Skin of body (tissue), 1 donor: ENCODE measurements at regions not wholly inside any gene's neighbourhood (a gene's known extent, or its start where the extent isn't known, plus 50 kb on each side); places are given as distances from the start of the nearest gene placed in this dataset.
A peak's percentile ranks its signal among the peaks of the same experiment; 100 is the strongest.

Source experiments
- DNase-seq: peaks from one replicate; lab custom pipeline; 2025; lab: John Stamatoyannopoulos, UW

DNA sequence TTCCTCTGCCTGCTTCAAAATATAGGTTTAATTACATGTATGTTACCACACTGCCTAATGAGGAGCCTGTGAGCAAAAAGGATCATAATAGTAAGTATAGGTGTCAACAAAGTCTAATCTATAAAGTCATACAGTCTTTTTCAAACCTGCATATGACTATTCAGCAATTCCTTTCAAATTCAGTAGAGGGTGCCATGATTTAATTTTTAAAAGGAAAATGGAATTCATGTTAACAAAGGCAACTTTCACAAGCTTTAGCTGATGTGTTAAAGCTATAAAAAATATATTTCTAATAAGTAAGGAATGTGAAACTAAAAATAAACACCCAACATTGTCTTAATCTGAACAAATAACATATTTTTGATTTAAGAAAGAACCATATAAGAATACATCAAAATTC lies 52.1 kb downstream of the MPP7 start:
- DNase-seq: peak; percentile 47

DNA sequence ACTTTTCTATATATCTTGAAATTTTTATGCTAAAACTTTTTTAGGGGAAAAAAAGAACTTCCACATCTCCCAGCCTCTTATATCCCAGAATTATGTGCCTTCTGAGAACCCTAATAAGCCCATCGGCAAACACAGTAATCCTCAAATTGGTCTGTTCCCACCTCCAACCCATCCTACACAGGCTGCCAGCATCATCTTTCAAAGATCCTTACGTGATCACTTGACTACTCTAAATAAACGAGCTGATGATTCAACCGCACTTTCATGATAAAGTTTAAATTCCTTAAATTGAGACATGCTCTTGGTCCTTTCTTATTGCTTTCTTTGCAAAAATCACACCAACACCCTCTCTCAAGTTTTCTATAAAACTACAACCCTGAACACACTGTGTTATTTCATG lies 52.5 kb downstream of the MPP7 start:
- no peak for DNase-seq

DNA sequence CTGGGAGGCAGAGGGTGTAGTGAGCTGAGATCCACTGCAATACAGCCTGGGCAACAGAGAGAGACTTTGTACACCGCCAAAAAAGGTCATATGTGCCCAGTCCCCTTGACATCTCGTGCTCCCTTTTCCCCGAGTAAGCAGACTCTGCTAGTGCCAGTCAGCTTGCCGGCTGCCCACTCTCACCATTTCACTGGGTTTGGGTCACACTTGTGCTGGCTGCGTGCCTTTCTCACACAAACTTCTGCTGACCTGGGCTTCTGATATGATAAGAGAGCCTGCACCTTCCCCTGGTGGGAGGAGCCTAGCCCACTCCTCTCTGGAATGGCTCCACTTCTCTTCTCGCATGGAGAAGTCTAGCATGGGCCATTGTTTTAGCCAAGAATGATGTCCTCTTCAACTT lies 53.4 kb downstream of the MPP7 start:
- no peak for DNase-seq

DNA sequence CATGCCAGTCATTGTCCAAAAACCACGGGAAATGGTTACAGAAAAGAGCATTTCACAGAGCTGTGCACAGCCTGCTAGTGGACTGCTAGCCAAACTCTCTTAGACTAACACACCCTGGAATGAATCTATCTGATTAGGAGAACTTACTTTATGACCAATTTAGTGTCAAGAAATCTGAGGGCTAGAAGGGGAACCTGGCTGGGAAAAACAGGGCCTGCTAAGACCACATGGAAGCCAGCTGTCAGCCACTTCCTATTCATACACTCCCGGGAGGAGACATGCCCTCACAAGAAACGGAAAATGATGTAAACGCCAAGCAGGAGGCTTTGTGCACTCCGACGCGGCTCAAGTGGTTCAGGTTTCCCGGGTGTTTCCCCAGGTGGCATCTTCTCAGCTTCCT lies 54.8 kb downstream of the MPP7 start:
- peak; percentile 42 for DNase-seq

DNA sequence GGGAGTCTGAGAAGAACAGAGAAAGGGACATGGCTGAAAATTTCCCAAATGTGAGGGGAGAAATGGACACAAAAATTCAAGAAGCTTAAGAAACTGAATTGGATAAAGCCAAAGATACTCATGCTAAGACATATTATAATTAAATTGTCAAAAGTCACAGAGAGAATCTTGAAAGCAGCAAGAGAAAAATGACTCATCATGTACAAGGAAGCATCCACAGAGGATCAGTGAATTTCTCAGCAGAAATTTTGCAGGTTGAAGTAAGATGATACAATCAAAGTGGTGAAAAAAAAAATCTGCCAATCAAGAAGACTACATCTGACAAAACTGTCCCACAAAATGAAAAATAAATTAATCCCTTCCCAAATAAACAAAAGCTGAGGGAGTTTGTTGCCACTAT lies 56.8 kb downstream of the MPP7 start:
- no peak for DNase-seq

DNA sequence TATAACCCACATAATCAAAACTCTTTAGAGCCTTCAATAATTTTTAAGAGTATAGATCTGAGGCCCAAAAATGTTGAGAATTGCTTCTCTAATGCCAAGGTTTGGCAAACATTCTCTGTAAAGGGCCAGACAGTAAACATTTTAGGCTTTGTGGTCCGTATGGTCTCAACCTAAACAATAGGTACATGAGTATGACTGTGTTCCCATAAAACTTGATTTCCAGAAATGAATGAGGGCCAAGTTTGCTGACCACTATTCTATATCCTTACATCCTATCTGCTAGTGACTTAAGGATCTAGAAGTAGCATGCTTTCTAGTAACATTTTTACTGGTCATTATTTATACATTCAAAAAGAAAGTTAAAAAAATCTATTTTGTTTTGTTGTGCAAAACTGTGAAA lies 58.9 kb downstream of the MPP7 start:
- DNase-seq: no peak

DNA sequence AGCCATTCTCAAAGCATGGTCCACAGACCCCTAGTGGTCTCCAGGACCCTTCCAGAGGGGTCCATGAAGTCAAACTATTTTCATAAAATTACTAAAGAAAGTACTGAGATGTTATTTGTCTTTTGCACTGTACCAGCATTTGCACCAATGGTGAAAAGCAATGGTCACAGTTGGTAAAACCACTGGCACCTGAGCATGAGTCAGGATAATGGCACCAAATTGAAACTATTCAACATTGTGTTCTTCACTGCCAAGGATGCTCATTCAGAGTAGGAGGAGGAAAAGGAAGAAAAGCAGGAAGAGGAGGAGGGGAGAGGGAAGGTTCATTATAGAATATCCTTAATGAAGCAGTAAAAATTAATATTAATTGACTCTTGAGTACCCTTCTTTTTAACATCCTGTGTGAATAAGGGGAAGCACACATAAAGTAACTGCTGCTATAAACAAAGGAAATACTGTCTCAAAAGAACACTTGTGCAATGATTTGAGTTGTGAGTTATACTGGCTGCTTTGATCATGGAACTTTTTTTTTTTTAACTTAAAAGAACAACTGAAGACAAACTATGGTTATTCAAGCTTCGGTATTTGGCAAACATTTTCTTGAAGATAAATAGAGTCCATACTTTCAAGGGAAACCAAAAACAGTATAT lies 60.2 kb downstream of the MPP7 start:
- DNase-seq: no peak

DNA sequence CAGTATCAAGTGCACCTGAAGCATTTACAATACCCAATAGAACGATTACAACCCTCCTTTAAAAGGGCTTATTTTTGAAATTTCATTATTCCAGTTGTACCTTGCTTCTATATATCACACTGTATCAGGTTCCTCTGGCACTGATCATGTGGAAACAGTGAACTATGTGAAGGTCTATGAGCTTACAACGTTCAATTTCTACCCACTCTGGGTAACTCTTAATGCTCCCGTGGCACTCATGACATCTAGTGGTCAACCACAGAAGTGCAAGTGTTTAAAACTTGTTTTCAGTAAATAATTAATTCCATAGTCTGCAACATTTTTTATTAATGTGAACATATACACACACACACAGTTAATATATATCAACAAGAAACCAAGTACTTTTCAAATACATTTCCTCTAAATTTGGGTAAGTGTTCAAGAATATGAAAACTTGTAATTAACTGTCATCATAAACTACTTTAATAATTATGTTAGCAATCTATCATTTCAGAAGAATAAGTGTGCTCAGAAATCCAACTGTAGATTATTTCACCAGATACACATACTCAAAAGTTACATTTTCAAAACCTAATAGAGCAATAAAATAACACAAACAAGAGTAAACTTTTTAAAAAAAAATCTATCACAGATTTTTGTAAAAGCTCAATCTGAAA lies 61.0 kb downstream of the MPP7 start:
- DNase-seq: peak; percentile 79

DNA sequence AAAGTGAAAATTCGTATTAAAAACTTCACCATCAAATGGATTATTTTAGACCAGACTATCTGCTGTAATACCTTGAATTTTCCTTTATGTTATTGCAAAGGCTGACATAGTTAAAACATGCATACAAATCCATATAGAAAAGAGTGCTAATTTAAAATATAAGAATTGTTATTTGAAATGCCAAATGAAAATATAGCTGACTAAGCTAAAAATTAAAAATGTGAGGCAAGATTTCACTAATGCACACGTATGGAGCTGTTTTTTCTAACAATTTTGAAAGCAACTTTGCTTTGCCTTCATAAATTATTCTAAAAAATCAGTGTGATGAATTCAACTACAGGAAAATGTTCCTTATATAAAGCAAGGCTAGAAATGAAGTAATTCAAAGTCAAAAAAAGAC lies 62.5 kb downstream of the MPP7 start:
- DNase-seq: no peak

DNA sequence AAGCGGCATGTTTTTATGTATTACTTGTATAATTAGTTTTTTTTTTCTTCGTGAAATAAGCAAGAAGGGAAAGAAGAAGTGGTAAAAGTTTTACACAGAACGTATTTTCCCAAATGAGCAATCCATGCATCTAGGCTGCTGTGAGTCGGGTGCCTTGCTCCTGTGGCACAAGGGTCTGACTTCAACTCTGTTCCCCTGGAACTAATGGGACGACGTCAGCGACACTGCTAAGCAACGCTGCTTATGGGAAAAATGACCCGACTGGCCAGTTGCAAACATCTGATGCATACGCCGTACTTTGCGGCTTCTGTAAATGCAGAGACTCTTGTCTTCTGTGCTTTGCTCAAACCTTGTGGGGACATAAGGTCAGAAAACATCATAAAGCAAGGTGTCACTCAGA lies 66.3 kb downstream of the MPP7 start:
- no peak for DNase-seq

DNA sequence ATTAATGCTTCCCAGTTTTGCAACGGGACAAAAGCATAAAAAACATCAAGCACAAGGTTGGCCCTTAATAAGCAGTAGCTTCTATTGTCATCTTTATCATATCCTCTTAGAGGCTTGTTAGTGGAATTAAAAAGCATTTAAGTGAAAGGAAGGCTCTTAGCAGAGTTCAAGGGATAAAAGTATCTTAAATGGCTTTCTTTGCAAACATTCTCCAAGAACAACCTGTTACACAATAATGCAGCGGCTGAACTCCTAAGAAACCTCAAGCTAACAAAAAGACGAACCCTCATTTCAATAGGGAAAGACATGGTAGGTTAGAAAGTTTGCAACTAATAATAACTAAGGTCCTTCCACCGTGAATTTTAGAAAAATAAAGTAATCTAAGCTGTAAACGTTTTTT lies 82.1 kb downstream of the MPP7 start:
- no peak for DNase-seq

DNA sequence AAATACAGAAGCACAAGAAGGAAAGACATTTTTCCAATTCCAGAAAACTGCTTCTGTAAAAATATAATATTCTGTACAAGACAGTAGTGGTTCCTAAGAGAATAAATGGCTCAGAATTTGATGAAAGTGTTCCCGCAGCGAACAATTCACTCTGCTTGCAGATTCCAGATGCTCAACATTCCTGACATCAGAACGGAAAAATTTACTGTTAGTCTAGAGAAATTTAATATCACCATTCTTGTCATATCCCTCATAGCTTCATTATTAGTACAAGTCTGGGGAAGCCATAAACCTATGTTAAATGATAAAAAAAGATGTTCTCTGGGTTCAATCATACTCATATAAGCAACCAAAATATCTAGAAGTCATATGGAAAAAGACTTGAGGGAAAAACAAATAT lies 83.6 kb downstream of the MPP7 start:
- DNase-seq: peak; percentile 40

DNA sequence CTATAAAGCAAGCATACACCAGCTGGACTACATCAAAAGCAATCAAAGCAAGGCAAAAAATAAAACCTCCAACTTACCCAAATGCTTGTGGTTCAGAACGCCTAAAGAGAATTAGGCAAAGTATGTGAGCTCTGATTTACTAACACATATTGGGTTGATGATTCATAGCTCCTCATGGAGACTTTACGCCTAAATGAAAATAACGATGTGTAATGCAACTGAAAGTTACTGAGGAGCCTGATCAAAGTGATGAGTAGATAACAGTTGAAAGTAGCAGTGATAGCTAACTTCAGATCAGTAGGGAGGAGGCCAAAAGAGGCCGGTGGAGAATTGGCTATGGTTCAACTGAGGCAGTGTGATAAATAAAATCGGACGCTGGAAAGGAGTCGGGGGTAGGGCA lies 85.0 kb downstream of the MPP7 start:
- DNase-seq: peak; percentile 18

DNA sequence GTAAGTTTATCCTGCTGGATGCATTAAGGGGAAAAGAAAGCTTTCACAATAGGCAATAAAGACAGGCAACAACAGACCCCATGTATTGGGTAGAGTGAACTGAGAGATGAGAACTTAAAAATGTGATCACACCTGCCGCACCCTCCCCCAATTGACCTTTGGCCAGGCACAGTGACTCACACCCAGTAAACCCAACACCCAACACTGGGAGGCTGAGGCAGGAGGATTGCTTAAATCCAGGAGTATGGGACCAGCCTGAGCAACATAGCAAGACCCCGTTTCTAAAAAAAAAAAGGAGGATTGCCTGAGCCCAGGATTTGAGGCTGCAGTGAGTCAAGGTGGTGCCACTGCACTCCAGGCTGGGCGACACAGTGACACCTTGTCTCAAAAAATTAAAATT lies 86.9 kb downstream of the MPP7 start:
- no peak for DNase-seq

DNA sequence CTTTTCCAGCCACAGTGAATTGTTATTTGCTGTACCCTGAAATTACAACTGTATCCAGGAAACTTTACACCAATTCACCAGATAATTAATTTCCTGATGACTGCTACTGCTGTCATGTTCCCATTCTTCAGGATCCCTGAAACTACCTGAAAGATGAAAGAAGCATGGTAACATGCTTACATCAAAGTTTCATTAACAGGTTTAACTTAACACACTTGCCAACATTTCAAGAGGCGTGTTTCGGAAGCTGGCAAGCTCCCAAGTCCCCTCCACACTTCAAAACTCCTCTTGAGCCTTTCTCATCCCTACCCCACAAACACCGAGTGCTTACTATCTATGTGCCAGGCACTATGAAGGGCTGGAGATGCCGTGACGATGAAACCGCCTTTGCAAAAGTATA lies 88.6 kb downstream of the MPP7 start:
- DNase-seq: no peak

DNA sequence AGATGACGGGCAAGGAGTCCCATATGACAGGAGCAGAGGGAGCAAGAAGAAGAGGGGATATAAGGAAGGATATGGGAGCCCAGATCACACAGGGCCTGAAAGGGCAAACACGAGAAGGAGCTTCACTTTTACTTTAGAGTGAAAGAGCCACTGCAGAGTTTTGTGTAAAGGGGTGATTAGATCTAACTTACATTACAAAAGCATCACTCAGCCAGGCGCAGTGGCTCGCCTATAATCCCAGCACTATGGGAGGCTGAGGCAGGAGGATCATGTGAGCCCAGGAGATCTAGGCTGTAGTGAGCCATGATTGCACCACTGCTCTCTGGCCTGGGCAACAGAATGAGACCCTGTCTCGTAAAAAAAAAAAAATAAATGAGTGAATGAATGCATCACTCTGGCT lies 91.1 kb downstream of the MPP7 start:
- DNase-seq: no peak

DNA sequence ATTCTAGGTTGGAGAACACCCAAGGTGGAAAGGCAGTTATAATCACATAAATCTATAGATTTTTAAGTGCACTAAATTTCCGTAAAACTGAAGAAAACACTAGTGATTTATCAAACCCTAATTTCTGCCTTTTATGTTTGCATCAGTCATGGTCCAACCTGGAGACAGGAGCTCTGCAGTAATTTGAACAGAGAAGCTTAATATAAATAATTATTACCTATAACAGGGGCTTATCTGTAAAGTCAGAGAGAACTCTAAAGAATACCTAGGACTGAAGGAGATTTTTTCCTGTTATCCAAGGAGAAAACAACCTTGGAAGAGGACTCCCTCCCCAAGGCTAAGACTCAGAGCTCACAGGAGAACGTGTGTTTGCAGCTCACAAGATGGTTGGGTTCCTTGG lies 95.1 kb downstream of the MPP7 start:
- no peak for DNase-seq

DNA sequence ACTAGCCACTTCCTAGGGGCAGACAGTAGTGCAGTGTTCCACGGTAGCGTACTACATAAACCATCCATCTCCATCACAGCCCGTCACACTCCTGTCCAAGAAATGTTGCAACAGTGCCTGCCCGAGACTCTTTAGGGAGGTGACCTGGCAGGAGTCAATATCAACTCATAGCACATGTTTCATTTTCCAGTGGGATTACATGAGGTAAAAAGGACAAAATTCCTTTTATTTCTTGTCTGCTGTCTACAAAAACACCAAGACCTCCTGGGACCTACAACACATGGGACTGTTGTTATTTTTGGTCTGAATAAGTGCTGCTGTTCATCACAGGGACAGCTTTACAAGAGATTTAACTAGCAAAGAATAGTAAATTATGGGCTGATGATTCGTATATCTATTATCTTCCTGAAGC lies 99.9 kb downstream of the MPP7 start:
- DNase-seq: no peak

DNA sequence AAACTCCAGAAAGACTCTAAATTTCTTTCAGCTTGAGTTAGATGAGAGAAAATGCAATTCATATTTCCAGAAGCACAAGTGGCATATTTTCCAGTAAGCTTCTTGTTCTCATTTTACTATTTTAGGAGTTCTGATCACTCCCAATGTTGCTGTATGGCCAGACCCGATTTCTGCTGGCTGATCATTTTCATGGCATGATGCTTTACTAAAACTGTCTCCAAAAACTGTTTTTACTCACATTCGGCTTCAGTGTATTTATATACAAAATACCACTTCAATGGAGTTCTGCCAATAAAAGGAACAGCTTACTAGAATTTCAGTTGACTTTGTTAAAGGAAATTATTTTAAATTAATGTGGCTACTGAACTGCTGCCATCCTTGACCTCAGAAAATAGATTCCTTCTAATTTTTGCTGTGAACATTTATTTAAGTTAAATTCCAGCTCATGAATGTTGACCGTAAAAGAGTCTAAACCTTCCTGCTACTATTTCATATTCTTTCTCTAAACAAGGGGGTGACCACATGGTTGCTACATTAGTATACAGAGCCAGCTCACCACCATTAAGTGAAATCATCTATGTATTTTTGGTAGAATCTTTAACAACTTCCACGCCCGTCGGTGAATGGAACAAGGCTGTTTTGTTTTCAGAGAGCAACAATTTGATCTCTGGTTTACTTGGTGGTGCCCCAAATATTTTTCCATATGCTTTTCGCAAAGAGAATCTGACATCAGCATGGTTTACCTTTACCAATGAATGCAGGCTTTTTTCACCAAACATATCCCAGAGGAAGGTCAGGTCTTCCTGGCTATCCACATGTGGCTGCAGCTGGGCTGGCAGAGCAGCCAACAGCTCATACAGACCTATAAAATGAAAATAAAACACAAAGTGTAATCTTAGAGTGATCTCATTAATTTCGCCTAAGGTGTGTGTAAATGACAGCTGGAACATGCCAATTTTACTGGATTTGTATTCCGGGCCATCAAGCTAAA lies 101.2 kb downstream of the MPP7 start:
- DNase-seq: no peak

DNA sequence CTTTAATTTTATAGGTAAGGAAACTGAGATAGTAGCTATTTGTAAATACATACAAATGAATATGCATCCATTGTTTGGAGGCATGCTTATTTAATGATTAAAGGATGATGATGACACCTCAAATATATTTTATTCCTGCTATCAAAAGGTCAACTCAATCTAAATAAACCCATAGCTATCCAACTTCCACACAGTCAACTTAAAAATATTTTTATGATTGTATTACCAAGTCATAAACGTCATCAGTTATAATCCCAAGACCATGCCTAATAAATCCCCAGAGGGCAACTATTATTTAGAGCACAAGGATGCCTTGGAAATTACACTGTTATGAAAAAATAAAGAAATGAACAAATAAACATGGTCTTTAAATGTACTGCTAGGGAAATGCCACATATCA lies 102.1 kb downstream of the MPP7 start:
- no peak for DNase-seq

DNA sequence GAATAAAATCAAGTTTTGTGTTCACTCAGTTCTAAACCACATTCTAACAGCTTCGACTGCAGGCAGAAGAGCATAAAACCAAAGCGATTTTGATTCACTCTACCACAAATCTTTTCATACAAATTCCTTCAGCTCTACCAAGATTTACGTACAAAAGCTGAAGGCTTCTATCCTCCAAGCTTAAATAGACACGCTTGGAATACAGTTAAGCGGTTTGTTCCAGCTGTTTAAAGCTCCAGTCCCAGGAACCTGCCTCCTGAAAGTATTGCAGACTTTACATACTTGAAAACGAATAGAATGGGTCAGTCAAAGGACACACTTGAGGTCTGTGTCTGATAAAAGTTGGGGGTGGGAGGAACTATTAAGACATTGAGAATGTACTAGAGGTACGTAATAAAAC lies 102.9 kb downstream of the MPP7 start:
- no peak for DNase-seq

DNA sequence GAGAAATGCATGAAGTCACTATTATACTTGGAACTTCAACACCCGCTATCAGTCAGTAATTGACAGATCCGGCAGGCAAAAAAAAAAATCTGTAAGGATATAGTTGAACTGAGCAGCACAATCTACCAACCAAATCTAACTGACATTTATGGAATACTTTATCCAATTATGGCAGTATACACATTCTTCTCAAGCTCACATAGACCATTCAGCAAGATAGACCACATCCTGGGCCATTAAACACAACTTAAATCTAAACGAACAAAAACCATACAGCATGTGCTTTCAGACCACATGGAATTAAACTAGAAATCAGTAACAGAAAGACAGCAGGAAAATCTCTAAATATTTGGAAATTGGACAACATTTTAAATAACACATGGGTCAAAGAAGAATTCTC lies 112.7 kb downstream of the MPP7 start:
- no peak for DNase-seq

DNA sequence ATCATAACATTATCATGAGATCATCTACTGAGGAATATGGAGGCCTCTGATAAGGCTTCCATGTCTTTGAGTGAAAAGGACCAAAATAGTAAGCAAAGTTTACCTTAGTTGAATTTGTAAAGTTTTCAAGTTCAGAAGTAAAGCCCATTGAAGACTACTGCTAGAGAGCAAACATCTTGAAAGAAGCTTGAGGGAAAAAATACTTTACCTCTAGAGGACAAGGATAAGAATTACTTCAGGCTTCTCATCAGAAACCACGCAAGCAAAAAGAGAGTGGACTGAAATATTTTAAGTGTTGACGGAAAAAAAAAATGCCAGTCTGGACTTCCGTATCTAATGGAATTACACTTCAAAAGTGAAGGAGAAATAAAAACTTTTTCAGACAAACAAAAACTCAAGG lies 114.3 kb downstream of the MPP7 start:
- no peak for DNase-seq
